Spleen (tissue), 7 donors: ENCODE measurements at regions not wholly inside any gene's neighbourhood (a gene's known extent, or its start where the extent isn't known, plus 50 kb on each side); places are given as distances from the start of the nearest gene placed in this dataset.

ENCODE experiments used
- CTCF ChIP-seq, 11 experiments: fragments of 200-600 bp in 7 of 11; fragments of 450-650 bp in 4 of 11; sonication (generic) in 4 of 11; IDR thresholded peaks in 8 of 11; conservative IDR thresholded peaks in 3 of 11; 1 replicate in 7 of 11; 2 replicates in 4 of 11; pipeline versions ENCODE4 v1.4.0 to v1.8.0; 2016 to 2021; ENCODE audit warnings: antibody characterized with exemption in 11 of 11, inconsistent platforms in 4 of 11, mild to moderate bottlenecking in 1 of 11
- POLR2A ChIP-seq, 3 donors: fragments of 450-650 bp; IDR thresholded peaks; one replicate each; pipeline ENCODE4 v1.5.1; 2017; ENCODE audit warnings: antibody characterized with exemption in 3 of 3, mild to moderate bottlenecking in 1 of 3
- POLR2AphosphoS5 ChIP-seq, 3 donors: sonication (generic); formaldehyde crosslinking; IDR thresholded peaks; one replicate each; pipeline ENCODE4 v1.5.1; 2017; ENCODE audit warnings: antibody characterized with exemption in 3 of 3
- donor health status: DM: no; HTN: no; CAD: no; lungs with moderate emphysema.
- donor health status: DM: no; HTN: no; CAD: no.
- donor health status: DM: no; HTN: no; CAD: no.

- no peak for TF ChIP-seq CTCF (IDR thresholded peaks at IDR 0.05 in 8 of 11, conservative IDR thresholded peaks at IDR 0.05 in 3 of 11)
- TF ChIP-seq POLR2AphosphoS5 (IDR thresholded peaks at IDR 0.05), result no peak
- TF ChIP-seq POLR2A (IDR thresholded peaks at IDR 0.05), result no peak
Observed at GRCh38 chr5:5079876-5080275, 60.3 kb upstream of the ADAMTS16 start.
